Activated CD4-positive, CD25-positive, alpha-beta regulatory T cell (primary cell): ENCODE measurements at regions not wholly inside any gene's neighbourhood (a gene's known extent, or its start where the extent isn't known, plus 50 kb on each side); places are given as distances from the start of the nearest gene placed in this dataset.
"Not testable (repeated sequence)": the region's sequence is repeated elsewhere in the genome, so short reads cannot be mapped to it uniquely, and the experiment has no call there.

Source experiments
- DNase-seq, 4 experiments: peaks; one replicate each; lab custom pipeline; 2025; lab: John Stamatoyannopoulos, UW

- DNase-seq = no peak
Measured at GRCh38 chr2:17362956-17363355, 155.3 kb downstream of the RAD51AP2 start.

GRCh38 chr2:17355608-17356329, 162.5 kb downstream of the RAD51AP2 start:
- DNase-seq = no peak

GRCh38 chr2:17353263-17353662, 165.0 kb downstream of the RAD51AP2 start:
- no peak for DNase-seq

- not testable (repeated sequence) for DNase-seq
Measured at GRCh38 chr2:17342692-17343091, 175.5 kb downstream of the RAD51AP2 start.

GRCh38 chr2:17337507-17337906, 180.7 kb downstream of the RAD51AP2 start:
- DNase-seq = no peak

GRCh38 chr2:17336458-17336857, 181.8 kb downstream of the RAD51AP2 start:
- DNase-seq = no peak

- no peak for DNase-seq
Measured at GRCh38 chr2:17334300-17334699, 183.9 kb downstream of the RAD51AP2 start.

GRCh38 chr2:17331636-17332035, 186.6 kb downstream of the RAD51AP2 start:
- no peak for DNase-seq

- no peak for DNase-seq
Measured at GRCh38 chr2:17328161-17328560, 190.1 kb downstream of the RAD51AP2 start.

GRCh38 chr2:17327649-17328048, 190.6 kb downstream of the RAD51AP2 start:
- no peak for DNase-seq

GRCh38 chr2:17326717-17327116, 191.5 kb downstream of the RAD51AP2 start:
- no peak for DNase-seq

- no peak for DNase-seq
Measured at GRCh38 chr2:17323697-17324096, 194.5 kb downstream of the RAD51AP2 start.

- no peak for DNase-seq
Measured at GRCh38 chr2:17322461-17322860, 195.8 kb downstream of the RAD51AP2 start.

GRCh38 chr2:17319090-17319489, 199.2 kb downstream of the RAD51AP2 start:
- no peak for DNase-seq

GRCh38 chr2:17318013-17318412, 200.2 kb downstream of the RAD51AP2 start:
- no peak for DNase-seq

GRCh38 chr2:17317439-17317976, 200.7 kb downstream of the RAD51AP2 start:
- DNase-seq = no peak

- DNase-seq = no peak
Measured at GRCh38 chr2:17313261-17313660, 205.0 kb downstream of the RAD51AP2 start.

- DNase-seq = no peak
Measured at GRCh38 chr2:17311771-17312511, 206.3 kb downstream of the RAD51AP2 start.

- DNase-seq = no peak
Measured at GRCh38 chr2:17311106-17311619, 207.1 kb downstream of the RAD51AP2 start.

GRCh38 chr2:17309741-17310339, 208.4 kb downstream of the RAD51AP2 start:
- no peak for DNase-seq

GRCh38 chr2:17309181-17309580, 209.1 kb downstream of the RAD51AP2 start:
- DNase-seq = no peak

GRCh38 chr2:17306706-17307105, 211.5 kb downstream of the RAD51AP2 start:
- no peak for DNase-seq

GRCh38 chr2:17306219-17306618, 212.0 kb downstream of the RAD51AP2 start:
- DNase-seq = no peak
